ENCODE measurements at regions not wholly inside any gene's neighbourhood (a gene's known extent, or its start where the extent isn't known, plus 50 kb on each side); places are given as distances from the start of the nearest gene placed in this dataset.

GRCh38 chr19:30146346-30146745 is 204.3 kb downstream of the URI1 start:
- ATAC-seq (ENCODE audit: low read depth) (no peak), DNase-seq (no peak)
- Histone ChIP-seq H3K27me3 (replicated peaks in 1 of 4; ENCODE audit: control extremely low read depth in 1 of 4, control insufficient read depth in 3 of 4, insufficient read depth in 4 of 4, low read length in 3 of 4) (no peaks in the 10 kb centered on the region), H3K9ac (ENCODE audit: low read length) (no peak overlapping the region), H3K27ac (ENCODE audit: low read length in 2 of 2) (no peak overlapping the region), H3K4me1 (ENCODE audit: control insufficient read depth in 2 of 2, insufficient read depth in 2 of 2, low read length in 2 of 2) (no peaks in the 10 kb centered on the region), H3K4me2 (replicated peaks; ENCODE audit: low read depth, low read length, poor library complexity, severe bottlenecking) (no peak overlapping the region), H2AFZ (ENCODE audit: insufficient read depth, low read depth, low read length, poor library complexity, severe bottlenecking) (no peak overlapping the region), H3K36me3 (replicated peaks in 1 of 2; ENCODE audit: control extremely low read depth in 1 of 2, control insufficient read depth in 1 of 2, extremely low read depth in 1 of 2, insufficient read depth in 2 of 2, low read length in 1 of 2) (no peaks in the 10 kb centered on the region), H3K4me3 (ENCODE audit: control extremely low read depth in 1 of 5, extremely low read depth in 1 of 5, insufficient read depth in 1 of 5, low read depth in 2 of 5, low read length in 4 of 5) (no peak overlapping the region), H3K79me2 (ENCODE audit: control insufficient read depth, insufficient read depth, low read length) (no peaks in the 10 kb centered on the region), H3K9me3 (ENCODE audit: control extremely low read depth in 1 of 3, control insufficient read depth in 2 of 3, insufficient read depth in 1 of 3, low read length in 2 of 3) (peaks cover 0 to 16% (median 0%) of the 10 kb centered on the region in 3 donors), H4K20me1 (ENCODE audit: control insufficient read depth, insufficient read depth, low read length, poor library complexity, severe bottlenecking) (no peaks in the 10 kb centered on the region)
- intact Hi-C loops (cut with micrococcal nuclease) = no loop called here
- ChIA-PET POLR2A (no interaction called here), CTCF (no interaction called here)
- WGBS (ENCODE audit: insufficient coverage) = 95% methylated on average over 10 of the region's 14 CpGs
- Mint-ChIP-seq H3K27me3 (no peaks in the 10 kb centered on the region), H3K9me3 (ENCODE audit: insufficient read depth) (no peaks in the 10 kb centered on the region), H3K4me3 (no peak overlapping the region), H3K4me1 (no peaks in the 10 kb centered on the region), H3K27ac (no peak overlapping the region)
- TF ChIP-seq EZH2 (IDR thresholded peaks at IDR 0.05; ENCODE audit: borderline replicate concordance, insufficient read depth, low read depth, low read length, poor library complexity, severe bottlenecking) (no peak), CTCF (IDR thresholded peaks at IDR 0.05) (no peak)

- Histone ChIP-seq H3K9me3 (ENCODE audit: control extremely low read depth in 1 of 3, control insufficient read depth in 2 of 3, insufficient read depth in 1 of 3, low read length in 2 of 3) (peaks cover 0 to 16% (median 0%) of the 10 kb centered on the region in 3 donors), H3K4me3 (ENCODE audit: control extremely low read depth in 1 of 5, extremely low read depth in 1 of 5, insufficient read depth in 1 of 5, low read depth in 2 of 5, low read length in 4 of 5) (no peak overlapping the region), H3K79me2 (ENCODE audit: control insufficient read depth, insufficient read depth, low read length) (no peaks in the 10 kb centered on the region), H3K9ac (ENCODE audit: low read length) (no peak overlapping the region), H2AFZ (ENCODE audit: insufficient read depth, low read depth, low read length, poor library complexity, severe bottlenecking) (no peak overlapping the region), H3K4me1 (ENCODE audit: control insufficient read depth in 2 of 2, insufficient read depth in 2 of 2, low read length in 2 of 2) (peaks cover 0 to under 1% of the 10 kb centered on the region in 2 donors), H3K27ac (ENCODE audit: low read length in 2 of 2) (no peak overlapping the region), H3K4me2 (replicated peaks; ENCODE audit: low read depth, low read length, poor library complexity, severe bottlenecking) (no peak overlapping the region), H3K27me3 (replicated peaks in 1 of 4; ENCODE audit: control extremely low read depth in 1 of 4, control insufficient read depth in 3 of 4, insufficient read depth in 4 of 4, low read length in 3 of 4) (no peaks in the 10 kb centered on the region), H4K20me1 (ENCODE audit: control insufficient read depth, insufficient read depth, low read length, poor library complexity, severe bottlenecking) (no peaks in the 10 kb centered on the region), H3K36me3 (replicated peaks in 1 of 2; ENCODE audit: control extremely low read depth in 1 of 2, control insufficient read depth in 1 of 2, extremely low read depth in 1 of 2, insufficient read depth in 2 of 2, low read length in 1 of 2) (no peaks in the 10 kb centered on the region)
- DNase-seq (no peak), ATAC-seq (ENCODE audit: low read depth) (no peak)
- TF ChIP-seq CTCF (IDR thresholded peaks at IDR 0.05) = no peak
- TF ChIP-seq EZH2 (IDR thresholded peaks at IDR 0.05; ENCODE audit: borderline replicate concordance, insufficient read depth, low read depth, low read length, poor library complexity, severe bottlenecking) = no peak
- H3K4me3 Mint-ChIP-seq = no peak overlapping the region
- intact Hi-C loops (cut with micrococcal nuclease) = no loop called here
- 91% methylated on average over 10 of the region's 13 CpGs for WGBS (ENCODE audit: insufficient coverage)
- H3K27ac Mint-ChIP-seq = no peak overlapping the region
- peaks cover under 1% of the 10 kb centered on the region for H3K4me1 Mint-ChIP-seq
- H3K9me3 Mint-ChIP-seq (ENCODE audit: insufficient read depth) = no peaks in the 10 kb centered on the region
- H3K27me3 Mint-ChIP-seq = no peaks in the 10 kb centered on the region
- ChIA-PET POLR2A (no interaction called here), CTCF (no interaction called here)
Measured at GRCh38 chr19:30148039-30148790, 206.2 kb downstream of the URI1 start.
